ENCODE measurements at regions not wholly inside any gene's neighbourhood (a gene's known extent, or its start where the extent isn't known, plus 50 kb on each side); places are given as distances from the start of the nearest gene placed in this dataset.
"Not testable (repeated sequence)": the region's sequence is repeated elsewhere in the genome, so short reads cannot be mapped to it uniquely, and the experiment has no call there.

GRCh38 chr3:87674397-87675161, 384.2 kb downstream of the CGGBP1 start:
- H3K9me3 Mint-ChIP-seq (ENCODE audit: unreplicated experiment), result no peaks in the 10 kb centered on the region
- TF ChIP-seq CTCF (IDR thresholded peaks at IDR 0.05), result no peak
- no peak overlapping the region for H3K27ac Mint-ChIP-seq (ENCODE audit: unreplicated experiment)
- no peaks in the 10 kb centered on the region for H3K36me3 Mint-ChIP-seq (ENCODE audit: unreplicated experiment)
- DNase-seq (ENCODE audit: extremely low spot score, unreplicated experiment), result no peak
- no peaks in the 10 kb centered on the region for H3K4me1 Mint-ChIP-seq (ENCODE audit: unreplicated experiment)
- no peak overlapping the region for H3K4me3 Mint-ChIP-seq (ENCODE audit: unreplicated experiment)
- no peaks in the 10 kb centered on the region for H3K27me3 Mint-ChIP-seq (ENCODE audit: unreplicated experiment)

DNA sequence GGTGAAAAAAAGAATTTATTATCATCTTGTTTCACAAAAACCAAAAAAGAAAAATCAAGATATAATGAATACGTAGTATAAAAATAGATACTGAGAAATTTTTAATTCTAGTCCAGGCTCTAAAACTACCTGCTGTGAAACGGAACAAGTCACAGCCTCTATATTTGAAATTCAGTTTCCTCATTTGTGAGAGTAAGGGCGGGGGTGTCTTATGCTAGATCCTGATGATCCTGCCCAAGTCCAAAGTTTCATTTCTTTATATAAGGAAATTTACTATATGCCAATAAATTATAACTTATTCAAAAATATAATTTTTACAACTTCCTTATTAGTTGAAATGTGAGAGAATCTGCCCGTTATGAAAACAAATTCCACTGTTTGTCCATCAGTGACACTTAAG, 385.7 kb downstream of the CGGBP1 start:
- Mint-ChIP-seq H3K36me3 (ENCODE audit: unreplicated experiment) (no peaks in the 10 kb centered on the region), H3K4me3 (ENCODE audit: unreplicated experiment) (no peak overlapping the region), H3K27ac (ENCODE audit: unreplicated experiment) (no peak overlapping the region), H3K27me3 (ENCODE audit: unreplicated experiment) (no peaks in the 10 kb centered on the region), H3K4me1 (ENCODE audit: unreplicated experiment) (no peaks in the 10 kb centered on the region), H3K9me3 (ENCODE audit: unreplicated experiment) (no peaks in the 10 kb centered on the region)
- DNase-seq (ENCODE audit: extremely low spot score, unreplicated experiment), result no peak
- TF ChIP-seq CTCF (IDR thresholded peaks at IDR 0.05), result no peak

DNA sequence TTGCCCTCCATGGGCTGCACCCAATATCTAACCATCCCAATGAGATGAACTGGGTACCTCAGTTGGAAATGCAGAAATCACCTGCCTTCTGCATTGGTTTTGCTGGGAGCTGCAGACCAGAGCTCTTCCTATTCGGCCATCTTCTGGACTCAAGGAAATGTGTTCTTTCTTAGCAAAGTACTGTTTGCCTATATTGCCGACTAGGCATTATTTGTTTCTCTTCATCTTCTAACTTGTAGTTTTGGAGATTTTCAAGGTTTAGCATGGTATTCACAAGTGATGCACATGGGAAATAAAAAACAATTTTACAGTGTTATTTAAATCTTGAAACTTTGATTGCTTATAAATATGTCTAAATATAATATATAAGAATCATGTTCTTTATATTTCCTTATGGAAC, 377.8 kb upstream of the POU1F1 start:
- no peak for TF ChIP-seq CTCF (IDR thresholded peaks at IDR 0.05)
- no peak overlapping the region for H3K27ac Mint-ChIP-seq (ENCODE audit: unreplicated experiment)
- no peaks in the 10 kb centered on the region for H3K9me3 Mint-ChIP-seq (ENCODE audit: unreplicated experiment)
- H3K27me3 Mint-ChIP-seq (ENCODE audit: unreplicated experiment), result peaks cover 4% of the 10 kb centered on the region
- no peaks in the 10 kb centered on the region for H3K4me1 Mint-ChIP-seq (ENCODE audit: unreplicated experiment)
- H3K4me3 Mint-ChIP-seq (ENCODE audit: unreplicated experiment), result no peak overlapping the region
- no peak for DNase-seq (ENCODE audit: extremely low spot score, unreplicated experiment)
- no peaks in the 10 kb centered on the region for H3K36me3 Mint-ChIP-seq (ENCODE audit: unreplicated experiment)

DNA sequence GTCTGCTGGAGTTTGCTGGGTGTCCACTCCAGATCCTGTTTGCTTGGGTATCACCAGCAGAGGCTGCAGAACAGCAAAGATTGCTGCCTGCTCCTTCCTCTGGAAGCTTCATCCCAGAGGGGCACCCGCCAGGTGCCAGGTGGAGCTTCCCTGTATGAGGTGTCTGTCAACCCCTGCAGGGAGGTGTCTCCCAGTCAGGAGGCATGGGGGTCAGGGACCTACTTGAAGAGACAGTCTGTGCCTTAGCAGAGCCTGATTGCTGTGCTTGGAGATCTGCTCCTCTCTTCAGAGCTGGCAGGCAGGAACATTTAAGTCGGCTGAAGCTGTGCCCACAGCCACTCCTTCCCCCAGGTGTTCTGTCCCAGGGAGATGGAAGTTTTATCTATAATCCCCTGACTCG, 376.8 kb upstream of the POU1F1 start:
- not testable (repeated sequence) for H3K27me3 Mint-ChIP-seq (ENCODE audit: unreplicated experiment); H3K27ac Mint-ChIP-seq (ENCODE audit: unreplicated experiment); H3K4me1 Mint-ChIP-seq (ENCODE audit: unreplicated experiment); H3K36me3 Mint-ChIP-seq (ENCODE audit: unreplicated experiment); H3K4me3 Mint-ChIP-seq (ENCODE audit: unreplicated experiment); H3K9me3 Mint-ChIP-seq (ENCODE audit: unreplicated experiment)
- DNase-seq (ENCODE audit: extremely low spot score, unreplicated experiment), result peak; percentile 77

GRCh38 chr3:87634426-87634825, 358.0 kb upstream of the POU1F1 start:
- H3K9me3 Mint-ChIP-seq (ENCODE audit: unreplicated experiment), result peaks cover 6% of the 10 kb centered on the region
- H3K36me3 Mint-ChIP-seq (ENCODE audit: unreplicated experiment), result no peaks in the 10 kb centered on the region
- H3K4me1 Mint-ChIP-seq (ENCODE audit: unreplicated experiment), result no peaks in the 10 kb centered on the region
- no peak for DNase-seq (ENCODE audit: extremely low spot score, unreplicated experiment)
- no peak overlapping the region for H3K27ac Mint-ChIP-seq (ENCODE audit: unreplicated experiment)
- TF ChIP-seq CTCF (IDR thresholded peaks at IDR 0.05), result no peak
- H3K4me3 Mint-ChIP-seq (ENCODE audit: unreplicated experiment), result no peak overlapping the region
- H3K27me3 Mint-ChIP-seq (ENCODE audit: unreplicated experiment), result no peaks in the 10 kb centered on the region

All from osteocyte (in vitro differentiated cells).